Activated CD8-positive, alpha-beta memory T cell treated with anti-CD3 and anti-CD28 coated beads, Interleukin-2, amount 50 U/mL, for 24 hours (primary cell): ENCODE measurements at regions not wholly inside any gene's neighbourhood (a gene's known extent, or its start where the extent isn't known, plus 50 kb on each side); places are given as distances from the start of the nearest gene placed in this dataset.
A peak's percentile ranks its signal among the peaks of the same experiment; 100 is the strongest.

Experiments used
- DNase-seq: peaks from one replicate; pipeline ENCODE4 v3.0.0-alpha.2; 2020; ENCODE audit errors: extremely low read depth

DNA sequence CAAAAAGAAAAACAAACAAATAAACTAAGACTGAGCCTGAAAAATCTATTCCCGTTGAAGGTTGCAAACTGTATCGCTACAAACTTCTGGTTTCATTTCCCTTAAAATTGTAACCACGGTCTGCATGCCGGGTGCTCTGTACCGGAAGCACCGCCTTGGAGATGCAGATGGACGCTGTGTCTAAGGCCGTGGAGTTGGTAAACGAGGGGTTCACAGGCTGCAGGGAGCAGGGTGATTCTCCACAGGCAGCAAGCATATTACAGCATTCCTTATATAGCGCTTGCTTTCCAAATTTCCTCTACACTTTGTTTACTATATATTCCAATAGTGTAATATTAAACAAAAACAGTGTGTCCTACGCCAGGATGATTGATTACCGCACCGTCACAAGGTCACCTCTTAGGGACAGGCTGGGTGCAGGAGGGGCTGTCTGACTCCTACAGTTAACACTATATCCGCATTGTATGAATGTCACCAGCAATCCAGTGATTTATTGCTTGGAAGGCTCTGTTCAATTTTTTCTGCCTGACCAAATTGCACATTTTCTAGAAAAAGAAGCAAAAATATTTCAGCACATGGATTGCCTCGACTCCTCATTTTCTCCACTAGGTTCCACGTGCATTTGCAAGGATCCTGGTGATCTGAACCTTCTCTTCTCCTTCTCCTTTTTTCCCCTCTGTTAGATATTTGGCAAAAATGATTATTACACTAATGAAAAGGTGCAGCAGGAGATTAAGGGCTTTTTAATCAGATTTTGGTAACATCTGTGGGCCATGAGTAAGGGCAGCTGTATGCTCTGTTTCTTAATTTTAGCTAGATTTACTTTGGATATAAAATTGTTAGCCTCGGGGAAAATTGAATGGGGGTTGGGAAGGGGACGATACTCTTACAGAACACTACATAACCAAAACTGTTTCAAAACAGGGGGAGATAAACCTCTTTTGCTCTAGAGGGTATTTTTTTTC is 325.8 kb upstream of the MGMT start:
- no peak for DNase-seq

GRCh38 chr10:129151281-129151680 is 315.8 kb upstream of the MGMT start:
- no peak for DNase-seq

- DNase-seq, result no peak
These were observed 310.6 kb upstream of the MGMT start for GRCh38 chr10:129156406-129156805.

- no peak for DNase-seq
These were observed 309.9 kb upstream of the MGMT start for GRCh38 chr10:129157185-129157584.

- peak; percentile 4 for DNase-seq
These were observed 305.9 kb upstream of the MGMT start for GRCh38 chr10:129161150-129161549.

DNA sequence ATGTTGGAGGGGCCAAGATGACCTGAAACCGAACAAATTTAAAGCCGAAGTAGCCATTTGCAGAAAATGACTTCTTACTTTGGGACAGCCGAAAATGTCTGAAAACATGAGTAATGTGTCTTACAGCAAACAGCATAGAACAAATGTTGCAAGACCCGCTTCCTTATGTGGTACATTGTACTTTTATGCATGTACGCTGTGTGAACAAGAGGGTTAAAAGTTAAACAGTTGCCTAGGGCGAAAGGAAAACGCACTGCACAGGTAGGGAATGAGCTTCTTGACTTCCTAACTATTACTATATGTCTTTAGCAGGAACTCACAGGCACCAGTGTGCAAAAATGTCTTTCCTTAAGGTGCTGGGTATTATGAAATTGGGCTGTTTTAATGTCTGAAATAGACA is 303.5 kb upstream of the MGMT start:
- DNase-seq, result no peak

- no peak for DNase-seq
These were observed 301.8 kb upstream of the MGMT start for GRCh38 chr10:129165076-129165720.

GRCh38 chr10:129165770-129166169 is 301.3 kb upstream of the MGMT start:
- DNase-seq, result no peak

- DNase-seq, result no peak
These were observed 298.4 kb upstream of the MGMT start for GRCh38 chr10:129168660-129169059.

GRCh38 chr10:129169115-129169514 is 297.9 kb upstream of the MGMT start:
- no peak for DNase-seq

DNA sequence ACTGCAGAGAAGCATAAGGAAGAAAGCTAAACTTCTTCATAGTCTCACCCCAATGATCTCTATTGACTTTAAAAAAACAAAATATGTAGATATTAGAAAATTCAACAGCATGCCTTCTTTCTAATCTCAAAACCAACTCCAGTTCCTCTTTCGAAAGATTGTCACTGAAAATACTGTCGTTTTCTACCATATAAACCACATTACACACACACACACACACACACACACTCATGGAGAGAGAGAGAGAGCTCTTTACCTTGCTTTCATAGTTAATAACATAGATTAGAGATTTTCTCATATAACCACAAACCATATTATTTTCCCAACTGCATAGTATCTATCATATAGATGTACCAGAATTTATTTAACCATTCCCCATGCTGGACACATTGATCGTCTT is 296.2 kb upstream of the MGMT start:
- no peak for DNase-seq

GRCh38 chr10:129171812-129172211 is 295.2 kb upstream of the MGMT start:
- DNase-seq, result no peak

- no peak for DNase-seq
These were observed 292.6 kb upstream of the MGMT start for GRCh38 chr10:129174232-129175014.

- no peak for DNase-seq
These were observed 287.6 kb upstream of the MGMT start for GRCh38 chr10:129179245-129179971.

DNA sequence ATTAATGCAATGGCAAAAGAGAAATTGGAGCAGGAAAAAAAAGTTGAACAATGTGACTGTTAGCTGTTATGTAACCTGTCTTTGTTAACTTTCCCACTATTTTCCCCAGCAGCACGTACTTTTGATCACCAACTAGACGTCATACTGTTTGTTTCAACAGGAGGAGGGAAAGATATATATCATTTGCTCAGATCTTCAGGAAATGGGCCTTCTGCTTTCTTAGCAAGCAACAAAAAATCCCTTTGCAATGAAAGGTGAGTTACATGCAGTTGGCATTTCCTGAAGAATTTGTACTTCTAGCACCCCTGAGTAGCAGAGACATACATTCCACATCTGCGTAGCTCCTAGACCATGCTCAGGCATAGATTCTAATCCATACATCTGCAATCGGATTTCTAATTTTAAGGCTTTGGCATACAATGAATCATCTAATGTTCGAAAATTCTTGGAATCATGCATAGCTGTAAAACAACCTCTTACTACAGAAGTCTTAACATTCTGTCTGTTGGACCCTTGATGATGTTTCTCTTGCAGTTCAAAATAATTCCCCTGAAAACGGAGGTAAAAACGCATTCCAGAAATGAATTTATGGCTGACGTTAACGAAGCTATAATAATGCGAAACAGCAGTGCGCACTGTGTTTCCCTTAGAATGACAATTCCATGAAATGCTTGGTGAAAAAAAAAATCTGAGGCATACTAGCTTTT is 286.9 kb upstream of the MGMT start:
- no peak for DNase-seq

- no peak for DNase-seq
These were observed 282.8 kb upstream of the MGMT start for GRCh38 chr10:129184196-129184595.

DNA sequence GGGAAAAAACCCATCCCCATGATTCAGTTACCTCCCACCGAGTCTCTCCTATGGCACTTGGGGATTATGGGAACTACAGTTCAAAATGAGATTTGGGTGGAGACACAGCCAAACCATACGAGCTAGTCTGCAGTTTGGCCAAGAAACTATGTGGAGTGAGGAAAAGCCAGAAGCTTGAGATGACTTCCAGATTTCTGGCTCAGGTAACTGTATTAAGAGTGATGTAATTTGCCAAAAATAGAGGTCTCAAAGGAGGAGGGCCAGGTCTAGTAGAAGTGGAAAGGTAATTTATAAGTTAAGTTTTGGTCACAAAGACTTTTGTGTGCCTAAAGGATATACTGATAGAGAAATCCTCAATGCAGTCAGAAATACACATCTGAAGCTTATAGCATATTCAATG is 279.7 kb upstream of the MGMT start:
- DNase-seq, result no peak

GRCh38 chr10:129191797-129192196 is 275.2 kb upstream of the MGMT start:
- no peak for DNase-seq

- no peak for DNase-seq
These were observed 274.5 kb upstream of the MGMT start for GRCh38 chr10:129192344-129193128.

DNA sequence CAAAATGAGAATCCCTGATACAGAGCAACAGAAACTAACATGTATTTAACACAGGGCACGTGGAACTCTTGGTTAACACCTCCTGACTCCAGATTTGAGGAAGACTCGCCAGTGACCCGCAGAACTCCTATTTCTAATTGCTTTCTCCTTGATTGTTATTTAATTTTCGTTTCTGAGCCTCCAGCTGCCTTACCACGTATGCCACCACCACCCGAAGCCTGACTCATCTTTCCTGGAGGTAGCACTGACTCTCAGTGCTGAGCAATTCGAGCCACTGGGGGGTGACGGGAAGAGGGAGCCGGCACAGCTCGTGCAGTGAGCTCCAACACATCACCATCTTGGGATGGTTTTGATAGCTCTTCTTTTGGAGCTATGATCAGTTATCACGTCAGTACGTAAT is 273.9 kb upstream of the MGMT start:
- no peak for DNase-seq
